Endothelial cell of umbilical vein (primary cell): ENCODE measurements at regions not wholly inside any gene's neighbourhood (a gene's known extent, or its start where the extent isn't known, plus 50 kb on each side); places are given as distances from the start of the nearest gene placed in this dataset.

Experiments used
- BruUV-seq: library from RNA; stranded (reverse); fragments of 400-500 nt; replicated peaks from 2 replicates; lab custom pipeline; 2021; lab: Mats Ljungman, UMichigan
- CTCF ChIA-PET: fragments of 300-600, 350-600 bp; sonication (Branson Sonifier 250); formaldehyde crosslinking; loops from one replicate; lab custom pipeline; 2021; ENCODE audit warnings: antibody characterized with exemption, inconsistent platforms; lab: Charles Lee
- POLR2A ChIA-PET: fragments of 300-600, 350-600 bp; sonication (Branson Sonifier 250); formaldehyde crosslinking; loops from one replicate; lab custom pipeline; 2021; ENCODE audit warnings: antibody characterized with exemption, inconsistent platforms; lab: Charles Lee
- DNase-seq: peaks from one replicate; pipeline ENCODE4 v3.0.0-alpha.2; 2011; ENCODE audit warnings: low read depth, low spot score
- FAIRE-seq: peaks from 2 replicates; lab custom pipeline; 2011; peaks lifted over from hg19 to GRCh38; lab: Jason Lieb, UNC
- H2AFZ ChIP-seq: 2 replicates; pipeline ENCODE4 v1.6.0; 2012; ENCODE audit warnings: low read depth, low read length, control low read depth, inconsistent platforms
- H3K27ac ChIP-seq: 2 replicates; pipeline ENCODE4 v1.5.1; 2011; ENCODE audit warnings: low read depth, mild to moderate bottlenecking, control low read depth, low read length, moderate library complexity; ENCODE audit not compliant: insufficient read depth
- H3K27me3 ChIP-seq, 2 experiments: 2 replicates each; pipeline versions ENCODE4 v1.6.0 to v1.6.1; 2011; ENCODE audit warnings: low read length in 2 of 2, mixed read lengths in 1 of 2; ENCODE audit not compliant: control insufficient read depth in 2 of 2, insufficient read depth in 2 of 2
- H3K36me3 ChIP-seq, 2 experiments: 2 replicates in 1 of 2; 3 replicates in 1 of 2; pipeline ENCODE4 v1.5.1; 2011; ENCODE audit warnings: low read length in 2 of 2, mild to moderate bottlenecking in 1 of 2, moderate library complexity in 1 of 2; ENCODE audit not compliant: control insufficient read depth in 2 of 2, insufficient read depth in 2 of 2; ENCODE audit errors: extremely low read depth in 1 of 2
- H3K4me1 ChIP-seq: 3 replicates; pipeline ENCODE4 v1.5.1; 2011; ENCODE audit warnings: mild to moderate bottlenecking, low read length; ENCODE audit not compliant: control insufficient read depth, insufficient read depth; ENCODE audit errors: extremely low read depth
- H3K4me2 ChIP-seq: 2 replicates; pipeline ENCODE4 v1.6.1; 2011; ENCODE audit warnings: low read length, control low read depth, mixed read lengths; ENCODE audit not compliant: insufficient read depth
- H3K4me3 ChIP-seq, 3 experiments: fragments of 200-600 bp in 1 of 3; sonication (generic), shearing (Covaris generic) in 1 of 3; replicated peaks in 1 of 3; 2 replicates each; pipeline ENCODE4 v1.5.1; 2011 to 2016; ENCODE audit warnings: control low read depth in 3 of 3, low read length in 3 of 3, mild to moderate bottlenecking in 2 of 3, inconsistent platforms in 1 of 3, low read depth in 1 of 3, moderate library complexity in 1 of 3; ENCODE audit not compliant: insufficient read depth in 1 of 3
- H3K79me2 ChIP-seq: 2 replicates; pipeline ENCODE4 v1.6.0; 2012; ENCODE audit warnings: low read length, inconsistent platforms; ENCODE audit not compliant: control insufficient read depth, insufficient read depth
- H3K9ac ChIP-seq: replicated peaks from 2 replicates; pipeline ENCODE3; 2011; ENCODE audit warnings: low read length, control low read depth; ENCODE audit not compliant: insufficient read depth; ENCODE audit errors: extremely low read depth
- H3K9me1 ChIP-seq: replicated peaks from 3 replicates; pipeline ENCODE4 v1.6.0; 2011; ENCODE audit warnings: mild to moderate bottlenecking, low read length; ENCODE audit not compliant: control insufficient read depth, insufficient read depth; ENCODE audit errors: extremely low read depth
- H3K9me3 ChIP-seq: replicated peaks from 2 replicates; pipeline ENCODE4 v1.5.1; 2012; ENCODE audit warnings: low read length, inconsistent platforms; ENCODE audit not compliant: control insufficient read depth, insufficient read depth
- H4K20me1 ChIP-seq: replicated peaks from 2 replicates; pipeline ENCODE3; 2011; ENCODE audit warnings: mild to moderate bottlenecking, low read length; ENCODE audit not compliant: control insufficient read depth, insufficient read depth; ENCODE audit errors: extremely low read depth
- CTCF ChIP-seq, 2 donors: IDR thresholded peaks; 1 replicate in 1 of 2; 2 replicates in 1 of 2; pipeline ENCODE4 v1.5.1; 2011; ENCODE audit warnings: low read length in 2 of 2, mild to moderate bottlenecking in 2 of 2, moderate library complexity in 2 of 2, control low read depth in 1 of 2, inconsistent platforms in 1 of 2, low read depth in 1 of 2; ENCODE audit not compliant: insufficient read depth in 1 of 2; ENCODE audit errors: extremely low read depth in 1 of 2
- EZH2 ChIP-seq: IDR thresholded peaks from 2 replicates; pipeline ENCODE4 v1.6.1; 2012; ENCODE audit warnings: borderline replicate concordance, low read depth, mild to moderate bottlenecking, moderate library complexity, low read length, inconsistent platforms; ENCODE audit not compliant: severe bottlenecking
- FOS ChIP-seq: IDR thresholded peaks from 2 replicates; pipeline ENCODE4 v1.6.1; 2011; ENCODE audit warnings: mild to moderate bottlenecking, low read length, moderate library complexity, borderline replicate concordance; ENCODE audit not compliant: insufficient read depth
- GATA2 ChIP-seq: IDR thresholded peaks from 2 replicates; pipeline ENCODE4 v1.7.0; 2011; ENCODE audit warnings: low read depth, mild to moderate bottlenecking, moderate library complexity, mixed read lengths, low read length; ENCODE audit not compliant: insufficient read length, insufficient read depth
- JUN ChIP-seq: IDR thresholded peaks from 2 replicates; pipeline ENCODE4 v1.6.1; 2011; ENCODE audit warnings: borderline replicate concordance, low read depth; ENCODE audit not compliant: insufficient read length, insufficient read depth
- MAX ChIP-seq: IDR thresholded peaks from 2 replicates; pipeline ENCODE4 v1.6.1; 2011; ENCODE audit not compliant: insufficient read depth, insufficient read length
- MYC ChIP-seq: IDR thresholded peaks from one replicate; pipeline ENCODE4 v1.6.1; 2011; ENCODE audit warnings: mild to moderate bottlenecking, low read depth, low read length
- POLR2A ChIP-seq: IDR thresholded peaks from 2 replicates; pipeline ENCODE4 v1.6.1; 2012; ENCODE audit warnings: low read depth, mild to moderate bottlenecking, control low read depth, low read length
- POLR2AphosphoS5 ChIP-seq: IDR thresholded peaks from 2 replicates; pipeline ENCODE4 v1.6.1; 2012; ENCODE audit warnings: low read depth, mild to moderate bottlenecking, control low read depth, low read length, moderate library complexity; ENCODE audit not compliant: insufficient read depth
- dilution Hi-C: fragments of 300-500 bp; cut with MboI; formaldehyde crosslinking; loops from one replicate; pipeline ENCODE4 v1.15.0; 2019; ENCODE audit warnings: low sequenced_read_pairs; ENCODE audit not compliant: extremely low pct_ligation_motif_present
- intact Hi-C: fragments of 100-400 bp; cut with micrococcal nuclease; formaldehyde crosslinking; loops from one replicate; pipeline ENCODE4 v1.10.0; 2022

GRCh38 chr5:113813466-113813865 lies 300.0 kb downstream of the YTHDC2 start:
- intact Hi-C loops = no loop called here

More at GRCh38 chr5:113813466-113813865, 300.0 kb downstream of the YTHDC2 start:
- no peaks in the 10 kb centered on the region for H4K20me1 ChIP-seq
- no peak overlapping the region for H3K27ac ChIP-seq
- dilution Hi-C loops = no loop called here
- ChIA-PET CTCF (interaction anchor here (1.3 kb wide), 1 partner anchor 26 kb away, joined by 3 read pairs; no protein-coding TSS in a partner anchor), POLR2A (no interaction called here)
- no peaks in the 10 kb centered on the region for H3K79me2 ChIP-seq
- no peaks in the 10 kb centered on the region for H3K4me1 ChIP-seq
- no peak overlapping the region for H3K9ac ChIP-seq
- H3K4me2 ChIP-seq = no peak overlapping the region
- no peak overlapping the region for H2AFZ ChIP-seq
- no TSS peak for BruUV-seq
- H3K27me3 ChIP-seq = peaks cover 0 to 2% of the 10 kb centered on the region in 2 experiments
- FAIRE-seq (no peak), DNase-seq (no peak)
- no peak for TF ChIP-seq EZH2
- no peak for TF ChIP-seq MYC
- no peak for TF ChIP-seq MAX
- no peak for TF ChIP-seq GATA2
- no peak for TF ChIP-seq JUN
- no peak for TF ChIP-seq CTCF (IDR thresholded peaks at IDR 0.05; ENCODE audit: extremely low read depth in 1 of 2, insufficient read depth in 1 of 2, low read depth in 1 of 2, low read length in 2 of 2)
- TF ChIP-seq FOS = no peak
- TF ChIP-seq POLR2A = no peak
- TF ChIP-seq POLR2AphosphoS5 = no peak
- H3K9me3 ChIP-seq = no peaks in the 10 kb centered on the region
- H3K36me3 ChIP-seq = no peaks in the 10 kb centered on the region
- no peak overlapping the region for H3K4me3 ChIP-seq
- H3K9me1 ChIP-seq = no peaks in the 10 kb centered on the region
